ENCODE measurements at regions not wholly inside any gene's neighbourhood (a gene's known extent, or its start where the extent isn't known, plus 50 kb on each side); places are given as distances from the start of the nearest gene placed in this dataset.

DNA sequence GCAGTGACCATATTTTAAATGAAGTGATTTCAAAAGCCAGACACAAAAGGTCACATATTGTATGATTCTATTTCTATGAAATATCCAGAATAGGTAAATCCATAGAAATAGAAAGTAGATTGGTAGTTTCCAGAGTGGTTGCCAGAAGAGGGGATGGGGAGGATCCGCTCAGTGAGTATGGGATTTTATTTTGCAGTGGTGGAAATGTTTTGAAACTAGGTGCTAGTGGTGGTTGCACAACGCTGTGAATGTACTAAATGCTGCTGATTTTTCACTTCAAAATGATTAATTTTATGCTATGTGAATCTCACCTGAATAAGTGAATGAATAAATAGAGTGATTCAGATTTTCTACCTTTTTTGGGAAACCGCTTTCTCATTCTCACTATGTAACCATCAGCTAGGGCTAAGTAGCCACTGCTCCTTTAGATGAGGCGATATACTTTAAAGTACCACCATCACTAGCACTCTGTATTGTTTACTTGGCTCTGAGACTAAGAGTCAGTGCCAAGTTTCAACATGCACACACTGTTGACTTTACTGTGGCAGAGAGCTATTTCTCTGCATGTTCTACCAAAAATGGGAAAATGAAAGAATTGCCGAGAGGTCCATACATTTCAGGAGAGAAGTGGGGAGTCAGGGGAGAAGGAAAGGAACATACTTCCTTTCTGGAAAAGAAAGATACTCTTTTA, 90.7 kb upstream of the GOLIM4 start:
- H3K4me3 ChIP-seq (ENCODE audit: control insufficient read depth, low read depth, low read length): no peak overlapping the region
- DNase-seq (ENCODE audit: low read depth): no peak
- TF ChIP-seq, protein P1, sequence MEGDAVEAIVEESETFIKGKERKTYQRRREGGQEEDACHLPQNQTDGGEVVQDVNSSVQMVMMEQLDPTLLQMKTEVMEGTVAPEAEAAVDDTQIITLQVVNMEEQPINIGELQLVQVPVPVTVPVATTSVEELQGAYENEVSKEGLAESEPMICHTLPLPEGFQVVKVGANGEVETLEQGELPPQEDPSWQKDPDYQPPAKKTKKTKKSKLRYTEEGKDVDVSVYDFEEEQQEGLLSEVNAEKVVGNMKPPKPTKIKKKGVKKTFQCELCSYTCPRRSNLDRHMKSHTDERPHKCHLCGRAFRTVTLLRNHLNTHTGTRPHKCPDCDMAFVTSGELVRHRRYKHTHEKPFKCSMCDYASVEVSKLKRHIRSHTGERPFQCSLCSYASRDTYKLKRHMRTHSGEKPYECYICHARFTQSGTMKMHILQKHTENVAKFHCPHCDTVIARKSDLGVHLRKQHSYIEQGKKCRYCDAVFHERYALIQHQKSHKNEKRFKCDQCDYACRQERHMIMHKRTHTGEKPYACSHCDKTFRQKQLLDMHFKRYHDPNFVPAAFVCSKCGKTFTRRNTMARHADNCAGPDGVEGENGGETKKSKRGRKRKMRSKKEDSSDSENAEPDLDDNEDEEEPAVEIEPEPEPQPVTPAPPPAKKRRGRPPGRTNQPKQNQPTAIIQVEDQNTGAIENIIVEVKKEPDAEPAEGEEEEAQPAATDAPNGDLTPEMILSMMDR (conservative IDR thresholded peaks at IDR 0.05; ENCODE audit: control insufficient read depth, insufficient read depth, low read depth, low read length): no peak

DNA sequence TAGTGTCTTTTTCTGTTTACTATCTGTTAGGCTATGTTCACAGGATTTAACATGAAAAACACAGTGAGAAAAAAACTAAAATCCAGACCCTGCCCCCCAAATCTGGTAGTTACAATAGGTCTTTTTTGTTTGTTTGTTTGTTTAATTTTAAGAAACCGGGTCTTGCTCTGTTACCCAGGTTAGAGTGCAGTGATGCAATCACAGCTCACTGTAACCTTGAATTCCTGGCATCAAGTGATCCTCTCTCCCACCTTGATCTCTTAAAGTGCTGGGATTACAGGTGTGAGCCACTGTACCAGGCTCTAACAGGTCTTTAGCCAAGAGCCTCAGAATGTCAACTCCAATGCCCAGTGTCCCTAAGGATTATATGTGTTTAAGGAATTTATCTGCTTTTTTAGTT, 88.0 kb upstream of the GOLIM4 start:
- DNase-seq (ENCODE audit: low read depth): no peak
- TF ChIP-seq, protein P1 (conservative IDR thresholded peaks at IDR 0.05; ENCODE audit: control insufficient read depth, insufficient read depth, low read depth, low read length): no peak
- no peak overlapping the region for H3K4me3 ChIP-seq (ENCODE audit: control insufficient read depth, low read depth, low read length)

DNA sequence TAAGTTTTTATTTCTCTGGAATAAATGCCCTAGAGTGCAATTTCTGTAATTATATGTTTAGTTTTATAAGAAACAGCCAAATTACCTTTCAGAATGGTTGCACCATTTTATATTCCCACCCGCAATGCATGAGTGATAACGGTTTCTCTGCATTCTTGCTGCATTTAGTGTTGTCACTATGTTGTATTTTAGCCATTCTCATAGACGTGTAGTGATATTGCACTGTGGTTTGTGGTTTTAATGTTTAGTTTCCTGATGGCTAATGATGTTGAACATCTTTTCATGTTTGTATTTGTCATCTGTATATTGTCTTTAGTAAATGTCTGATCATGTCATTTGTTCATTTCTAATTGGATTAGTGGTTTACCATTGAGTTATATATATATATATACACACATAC, 73.0 kb upstream of the GOLIM4 start:
- no peak for DNase-seq (ENCODE audit: low read depth)
- TF ChIP-seq, protein P1 (conservative IDR thresholded peaks at IDR 0.05; ENCODE audit: control insufficient read depth, insufficient read depth, low read depth, low read length): no peak
- no peak overlapping the region for H3K4me3 ChIP-seq (ENCODE audit: control insufficient read depth, low read depth, low read length)

DNA sequence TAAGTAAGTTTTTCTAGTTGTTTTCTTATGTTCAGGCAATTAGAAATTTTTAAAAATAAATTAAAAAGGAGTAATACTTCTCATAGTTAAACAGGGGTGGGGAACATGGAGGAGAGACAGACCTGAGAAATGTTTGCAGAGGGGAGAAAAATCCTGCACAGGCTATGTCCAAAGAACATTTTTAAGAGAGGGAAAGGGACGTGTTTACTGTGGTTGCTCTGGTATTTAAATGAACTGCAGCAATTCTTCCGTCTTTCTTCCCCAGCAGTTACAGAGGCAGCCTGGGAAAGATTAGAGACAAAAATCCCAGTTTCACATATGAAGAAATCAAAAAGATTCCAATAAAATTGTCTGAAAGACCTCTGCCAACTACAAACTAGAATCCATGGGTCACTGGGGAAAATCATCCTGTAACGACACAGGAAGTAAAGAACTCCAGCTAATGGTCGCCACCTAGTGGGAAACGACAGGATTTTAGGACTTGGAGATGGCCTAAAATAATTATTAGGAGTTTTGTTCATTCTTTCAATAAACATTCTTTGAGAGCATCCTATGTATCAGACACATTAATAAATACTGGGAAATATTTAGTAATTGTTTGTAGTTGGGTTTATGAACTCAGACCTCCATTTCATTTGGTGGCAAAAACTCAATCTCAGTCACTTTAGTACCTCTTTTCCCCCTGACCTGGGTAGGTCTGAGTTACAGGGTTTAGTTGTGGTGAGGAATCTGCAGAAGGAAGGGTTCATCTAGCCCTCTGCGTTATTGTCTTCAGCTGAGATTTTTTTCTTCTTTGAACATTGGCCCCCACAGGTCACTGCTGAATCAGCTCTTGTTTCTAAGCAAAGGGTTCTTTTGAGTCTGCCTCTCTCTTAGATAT, 69.9 kb upstream of the GOLIM4 start:
- DNase-seq (ENCODE audit: low read depth): peak; percentile 83
- no peak overlapping the region for H3K4me3 ChIP-seq (ENCODE audit: control insufficient read depth, low read depth, low read length)
- TF ChIP-seq, protein P1 (conservative IDR thresholded peaks at IDR 0.05; ENCODE audit: control insufficient read depth, insufficient read depth, low read depth, low read length): peak; percentile 83

DNA sequence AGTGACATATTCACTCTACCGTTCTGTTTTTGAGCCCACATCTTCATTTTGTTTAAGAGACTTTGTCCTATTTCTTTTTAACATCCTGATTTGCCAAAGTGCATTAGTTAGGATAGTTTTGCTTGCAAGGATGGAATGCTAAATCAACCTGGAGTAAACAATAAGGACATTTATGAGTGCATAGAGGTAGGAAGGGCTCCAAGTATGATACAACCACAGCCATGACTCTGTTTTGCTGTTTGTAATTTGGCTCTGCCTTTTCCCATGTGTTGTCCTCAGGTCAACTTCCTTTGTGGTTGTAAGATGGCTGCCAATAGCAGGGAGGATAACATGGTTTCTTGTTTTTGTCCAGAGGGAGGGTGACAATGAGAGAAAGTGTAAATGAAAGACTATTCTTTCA, 66.4 kb upstream of the GOLIM4 start:
- peak; percentile 72 for DNase-seq (ENCODE audit: low read depth)
- TF ChIP-seq, protein P1 (conservative IDR thresholded peaks at IDR 0.05; ENCODE audit: control insufficient read depth, insufficient read depth, low read depth, low read length): no peak
- H3K4me3 ChIP-seq (ENCODE audit: control insufficient read depth, low read depth, low read length): no peak overlapping the region

DNA sequence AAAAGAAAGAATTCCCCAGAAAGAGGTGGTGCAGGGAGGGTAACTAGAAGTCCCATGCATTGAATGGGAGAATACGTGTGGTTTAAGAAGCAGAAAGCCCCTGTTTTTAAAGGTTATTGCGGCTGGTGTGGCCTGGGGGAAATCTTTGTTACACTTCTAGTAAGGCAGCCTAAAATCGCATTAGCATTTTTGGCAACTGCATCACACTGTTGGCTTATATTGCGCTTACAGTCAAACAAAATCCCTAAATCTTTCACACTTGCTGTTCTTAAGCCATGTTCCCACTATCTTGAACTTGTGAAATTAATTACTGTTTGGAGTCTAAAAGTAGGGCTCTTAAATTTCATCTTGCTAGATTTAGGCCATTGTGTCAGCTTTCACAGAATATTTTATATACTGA, 66.0 kb upstream of the GOLIM4 start:
- TF ChIP-seq, protein P1 (conservative IDR thresholded peaks at IDR 0.05; ENCODE audit: control insufficient read depth, insufficient read depth, low read depth, low read length): no peak
- no peak overlapping the region for H3K4me3 ChIP-seq (ENCODE audit: control insufficient read depth, low read depth, low read length)
- DNase-seq (ENCODE audit: low read depth): no peak

Data from fibroblast of mammary gland (primary cell).